ENCODE measurements at regions not wholly inside any gene's neighbourhood (a gene's known extent, or its start where the extent isn't known, plus 50 kb on each side); places are given as distances from the start of the nearest gene placed in this dataset.

DNA sequence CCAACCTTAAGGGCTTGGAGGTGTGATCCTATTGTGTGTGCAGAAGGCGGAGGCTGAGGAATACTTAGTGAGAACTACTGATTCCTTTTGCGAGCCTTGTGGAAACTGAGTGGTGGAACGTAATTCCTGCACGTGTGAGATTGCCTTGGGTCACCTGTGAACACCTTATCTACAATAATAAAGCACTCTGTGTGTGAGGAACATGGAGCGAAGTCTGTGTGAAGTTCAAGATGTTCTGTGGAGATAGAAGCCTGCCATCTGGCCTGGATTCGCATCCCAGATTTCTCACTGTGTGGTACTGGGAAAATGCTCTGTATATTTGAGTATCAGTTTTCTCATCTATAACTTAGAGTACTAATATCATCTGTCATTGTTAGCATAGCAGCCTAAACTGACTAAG is 179.5 kb upstream of the PDZRN3 start:
- ATAC-seq (no peak), FAIRE-seq (no peak), DNase-seq (no peak)
- TF ChIP-seq CTCF (IDR thresholded peaks at IDR 0.05): no peak
- Histone ChIP-seq H3K36me3 (no peaks in the 10 kb centered on the region), H3K4me1 (no peaks in the 10 kb centered on the region), H3K4me3 (no peak overlapping the region), H3K9me3 (no peaks in the 10 kb centered on the region), H3K27ac (no peak overlapping the region), H3K27me3 (no peaks in the 10 kb centered on the region)
- WGBS, 2 donors: 78 to 90% methylated on average over 6 of the region's 6 CpGs
- intact Hi-C loops (cut with DNase I): no loop called here

DNA sequence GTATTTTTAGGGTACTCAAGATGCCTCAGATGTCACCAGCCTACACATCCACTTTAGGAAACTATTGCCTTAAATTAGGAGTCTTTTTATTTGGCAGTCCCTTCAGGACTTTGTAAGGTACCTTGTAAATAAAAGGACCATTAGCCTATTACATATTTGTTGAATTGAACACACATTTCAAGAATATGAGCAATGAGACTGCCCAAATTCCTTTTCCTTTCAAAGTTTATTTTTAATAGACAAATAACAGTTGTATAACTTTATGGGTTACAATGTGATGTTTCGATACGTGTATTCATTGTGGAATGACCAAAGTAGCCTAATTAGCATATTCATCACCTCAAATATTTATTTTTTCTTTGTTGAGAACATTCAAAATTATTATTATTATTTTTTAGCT is 176.7 kb upstream of the PDZRN3 start:
- H3K27ac ChIP-seq: no peak overlapping the region
- no peak for TF ChIP-seq CTCF (IDR thresholded peaks at IDR 0.05)
- no peaks in the 10 kb centered on the region for H3K9me3 ChIP-seq
- DNase-seq (no peak), FAIRE-seq (no peak), ATAC-seq (no peak)
- H3K4me3 ChIP-seq: no peak overlapping the region
- H3K27me3 ChIP-seq: no peaks in the 10 kb centered on the region
- no peaks in the 10 kb centered on the region for H3K4me1 ChIP-seq
- intact Hi-C loops (cut with DNase I): no loop called here
- H3K36me3 ChIP-seq: no peaks in the 10 kb centered on the region
- WGBS, 2 donors: 90 to 94% methylated on average over 2 of the region's 2 CpGs

DNA sequence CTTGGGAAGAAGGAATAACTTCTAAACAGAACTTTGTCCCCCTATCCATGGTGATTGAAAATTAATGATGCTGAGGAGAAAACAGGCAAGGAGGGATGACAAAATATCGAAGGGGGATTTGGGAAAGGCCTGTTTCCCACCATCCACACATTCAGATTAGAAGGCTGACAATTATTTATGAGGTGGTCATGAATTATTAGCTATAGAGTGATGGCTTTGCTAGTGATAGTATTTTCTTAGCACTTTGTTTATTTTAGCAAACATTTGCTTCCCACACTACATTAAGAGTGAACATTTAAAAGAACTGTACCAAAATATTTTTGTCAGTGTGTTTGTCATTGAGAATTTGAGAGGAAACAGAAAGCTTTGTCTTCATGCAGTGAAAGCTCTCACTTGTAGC is 172.6 kb upstream of the PDZRN3 start:
- intact Hi-C loops (cut with DNase I): no loop called here
- no peak for FAIRE-seq
- TF ChIP-seq CTCF (IDR thresholded peaks at IDR 0.05): no peak
- no peaks in the 10 kb centered on the region for H3K27me3 ChIP-seq
- H3K4me3 ChIP-seq: no peak overlapping the region
- H3K4me1 ChIP-seq: no peaks in the 10 kb centered on the region
- H3K36me3 ChIP-seq: no peaks in the 10 kb centered on the region
- ATAC-seq: no peak
- DNase-seq: no peak
- H3K9me3 ChIP-seq: no peaks in the 10 kb centered on the region
- 71 to 79% methylated on average over 1 of the region's 1 CpG for WGBS, 2 donors
- H3K27ac ChIP-seq: no peak overlapping the region

- FAIRE-seq: no peak
These were observed 171.6 kb upstream of the PDZRN3 start for GRCh38 chr3:73796382-73796781.

GRCh38 chr3:73791356-73791755 is 166.6 kb upstream of the PDZRN3 start:
- no peak for TF ChIP-seq CTCF (IDR thresholded peaks at IDR 0.05)
- Histone ChIP-seq H3K27ac (no peak overlapping the region), H3K4me1 (no peaks in the 10 kb centered on the region), H3K36me3 (no peaks in the 10 kb centered on the region), H3K9me3 (no peaks in the 10 kb centered on the region), H3K4me3 (no peak overlapping the region), H3K27me3 (no peaks in the 10 kb centered on the region)
- intact Hi-C loops (cut with DNase I): no loop called here
- ATAC-seq (no peak), DNase-seq (no peak), FAIRE-seq (no peak)
- 90 to 91% methylated on average over 4 of the region's 4 CpGs for WGBS, 2 donors

More at GRCh38 chr3:73796382-73796781, 171.6 kb upstream of the PDZRN3 start:
- peak in 3 of 4 donors; percentile 38 to 73 (median 72) for ATAC-seq
- no peak for TF ChIP-seq CTCF (IDR thresholded peaks at IDR 0.05)
- intact Hi-C loops (cut with DNase I): no loop called here
- Histone ChIP-seq H3K27ac (no peak overlapping the region), H3K36me3 (no peaks in the 10 kb centered on the region), H3K9me3 (no peaks in the 10 kb centered on the region), H3K4me1 (no peaks in the 10 kb centered on the region), H3K27me3 (no peaks in the 10 kb centered on the region), H3K4me3 (no peak overlapping the region)
- WGBS, 2 donors: 22 to 27% methylated on average over 3 of the region's 3 CpGs
- DNase-seq: no peak

Measured in pancreas (tissue), 10 donors.